ENCODE measurements at regions not wholly inside any gene's neighbourhood (a gene's known extent, or its start where the extent isn't known, plus 50 kb on each side); places are given as distances from the start of the nearest gene placed in this dataset.

DNA sequence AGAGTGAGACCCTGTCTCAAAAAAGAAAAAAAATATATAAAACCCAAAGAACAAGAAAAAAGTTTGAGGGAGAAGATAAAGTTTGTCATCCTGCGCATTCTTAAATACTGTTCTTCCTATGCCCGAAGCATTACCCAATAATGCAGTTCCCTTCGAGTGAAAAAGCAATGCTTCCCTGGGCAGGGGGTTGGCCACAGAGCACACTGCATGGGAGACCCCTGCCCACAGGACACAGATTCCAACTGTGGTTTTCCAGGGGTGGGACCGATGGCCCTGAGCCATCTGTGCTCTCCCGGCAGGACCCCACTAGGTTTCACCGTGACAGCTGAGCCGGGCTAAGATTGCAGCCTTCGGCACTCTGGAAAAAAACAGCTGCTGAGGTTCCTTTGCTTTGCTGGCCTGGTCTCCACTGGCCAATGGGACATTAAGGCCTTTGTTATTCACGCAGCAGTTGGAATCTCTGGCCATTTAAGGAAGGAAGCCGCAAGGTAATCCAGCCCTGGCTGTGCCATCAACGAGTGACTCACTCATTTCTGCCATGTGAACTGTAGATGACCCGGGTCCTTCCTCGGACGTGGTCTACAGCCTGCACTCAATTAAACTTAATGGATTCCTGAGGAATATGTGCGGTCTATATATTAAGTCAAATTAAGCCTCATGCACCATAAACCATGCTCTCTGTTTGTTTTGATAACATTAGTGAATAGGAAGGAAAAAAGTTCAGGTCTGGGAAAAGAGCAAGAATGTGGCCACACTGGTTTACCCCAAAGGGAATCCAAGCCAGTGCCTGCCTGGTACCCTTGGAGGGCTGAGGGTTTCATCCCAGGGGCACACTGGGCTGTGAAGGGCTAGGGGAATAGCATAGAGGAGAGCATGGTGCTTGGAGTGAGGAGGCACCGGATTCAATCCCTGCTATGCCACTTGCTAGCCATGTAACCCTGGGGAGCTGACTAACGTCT, 163.2 kb downstream of the ZBTB18 start:
- no peaks in the 10 kb centered on the region for H3K36me3 ChIP-seq (replicated peaks in 1 of 2; ENCODE audit: control insufficient read depth in 1 of 2, insufficient read depth in 2 of 2, low read length in 2 of 2)
- H3K27ac ChIP-seq (ENCODE audit: low read depth in 1 of 2, low read length in 2 of 2) = peak overlapping the region in 1 of 2 donors; percentile 29
- no peaks in the 10 kb centered on the region for H3K79me2 ChIP-seq (ENCODE audit: insufficient read depth, low read length)
- Mint-ChIP-seq H3K4me1 (peaks cover 18% of the 10 kb centered on the region), H3K27me3 (ENCODE audit: low read depth in 3 of 3) (peaks cover 0 to under 1% (median 0%) of the 10 kb centered on the region in 3 donors), H3K9me3 (peaks cover 0 to 6% (median 3%) of the 10 kb centered on the region in 7 donors), H3K36me3 (peaks cover 0 to 3% of the 10 kb centered on the region in 2 donors), H3K4me3 (peak overlapping the region in 1 of 2 donors; percentile 42), H3K27ac (peak overlapping the region in 5 of 7 donors; percentile 42 to 89 (median 77))
- TF ChIP-seq, protein P1, sequence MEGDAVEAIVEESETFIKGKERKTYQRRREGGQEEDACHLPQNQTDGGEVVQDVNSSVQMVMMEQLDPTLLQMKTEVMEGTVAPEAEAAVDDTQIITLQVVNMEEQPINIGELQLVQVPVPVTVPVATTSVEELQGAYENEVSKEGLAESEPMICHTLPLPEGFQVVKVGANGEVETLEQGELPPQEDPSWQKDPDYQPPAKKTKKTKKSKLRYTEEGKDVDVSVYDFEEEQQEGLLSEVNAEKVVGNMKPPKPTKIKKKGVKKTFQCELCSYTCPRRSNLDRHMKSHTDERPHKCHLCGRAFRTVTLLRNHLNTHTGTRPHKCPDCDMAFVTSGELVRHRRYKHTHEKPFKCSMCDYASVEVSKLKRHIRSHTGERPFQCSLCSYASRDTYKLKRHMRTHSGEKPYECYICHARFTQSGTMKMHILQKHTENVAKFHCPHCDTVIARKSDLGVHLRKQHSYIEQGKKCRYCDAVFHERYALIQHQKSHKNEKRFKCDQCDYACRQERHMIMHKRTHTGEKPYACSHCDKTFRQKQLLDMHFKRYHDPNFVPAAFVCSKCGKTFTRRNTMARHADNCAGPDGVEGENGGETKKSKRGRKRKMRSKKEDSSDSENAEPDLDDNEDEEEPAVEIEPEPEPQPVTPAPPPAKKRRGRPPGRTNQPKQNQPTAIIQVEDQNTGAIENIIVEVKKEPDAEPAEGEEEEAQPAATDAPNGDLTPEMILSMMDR (IDR thresholded peaks at IDR 0.05) = no peak
- peak overlapping the region; percentile 42 for H3K4me2 ChIP-seq (replicated peaks; ENCODE audit: extremely low read depth, low read length, poor library complexity, severe bottlenecking)
- H3K9ac ChIP-seq (ENCODE audit: insufficient read depth, low read length, poor library complexity, severe bottlenecking) = no peak overlapping the region
- H4K20me1 ChIP-seq (ENCODE audit: insufficient read depth, low read length) = no peaks in the 10 kb centered on the region
- H2AFZ ChIP-seq (ENCODE audit: insufficient read depth, low read depth, low read length, poor library complexity, severe bottlenecking) = no peak overlapping the region
- peak; percentile 66 to 83 (median 77) for DNase-seq
- H3K4me1 ChIP-seq (ENCODE audit: control insufficient read depth in 1 of 2, insufficient read depth in 2 of 2, low read length in 2 of 2) = peaks cover 19 to 24% of the 10 kb centered on the region in 2 donors
- H3K9me3 ChIP-seq (replicated peaks in 1 of 2; ENCODE audit: control insufficient read depth in 1 of 2, insufficient read depth in 1 of 2, low read length in 2 of 2) = no peaks in the 10 kb centered on the region
- H3K27me3 ChIP-seq (ENCODE audit: control insufficient read depth in 2 of 2, insufficient read depth in 2 of 2, low read length in 2 of 2) = no peaks in the 10 kb centered on the region
- no peak overlapping the region for H3K4me3 ChIP-seq (replicated peaks in 1 of 3; ENCODE audit: low read depth in 2 of 3, low read length in 3 of 3)
- intact Hi-C loops (cut with micrococcal nuclease) = no loop called here
- WGBS (ENCODE audit: insufficient coverage) = 82% methylated on average over 8 of the region's 17 CpGs

DNA sequence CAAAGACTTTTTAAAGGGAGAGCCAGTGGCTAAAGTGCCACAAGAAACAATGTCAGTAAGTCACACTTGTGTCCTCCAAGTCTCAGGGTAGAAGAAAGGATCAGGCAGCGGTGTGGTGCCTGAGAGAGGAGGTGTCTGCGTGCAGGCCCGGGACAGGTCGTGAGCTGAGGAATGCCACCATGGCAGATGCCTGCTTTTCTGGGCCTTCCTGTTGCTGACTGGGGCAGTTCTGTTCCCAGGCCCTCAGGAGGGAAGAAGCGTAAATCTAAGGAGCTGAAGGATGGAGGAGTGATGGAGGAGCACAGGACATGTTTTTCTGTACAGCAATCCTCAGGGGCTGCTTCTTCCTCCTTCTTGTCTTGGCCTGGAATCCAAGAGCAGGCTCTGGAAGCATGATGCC, 165.8 kb downstream of the ZBTB18 start:
- Mint-ChIP-seq H3K4me3 (no peak overlapping the region), H3K27me3 (ENCODE audit: low read depth in 3 of 3) (peaks cover 0 to 2% (median 0%) of the 10 kb centered on the region in 3 donors), H3K9me3 (peaks cover 0 to 6% (median 3%) of the 10 kb centered on the region in 7 donors), H3K27ac (peak overlapping the region in 1 of 7 donors; percentile 55), H3K4me1 (peaks cover 17% of the 10 kb centered on the region), H3K36me3 (peaks cover 0 to 3% of the 10 kb centered on the region in 2 donors)
- Histone ChIP-seq H3K4me2 (replicated peaks; ENCODE audit: extremely low read depth, low read length, poor library complexity, severe bottlenecking) (no peak overlapping the region), H3K27me3 (ENCODE audit: control insufficient read depth in 2 of 2, insufficient read depth in 2 of 2, low read length in 2 of 2) (no peaks in the 10 kb centered on the region), H3K9me3 (replicated peaks in 1 of 2; ENCODE audit: control insufficient read depth in 1 of 2, insufficient read depth in 1 of 2, low read length in 2 of 2) (no peaks in the 10 kb centered on the region), H3K4me3 (replicated peaks in 1 of 3; ENCODE audit: low read depth in 2 of 3, low read length in 3 of 3) (no peak overlapping the region), H2AFZ (ENCODE audit: insufficient read depth, low read depth, low read length, poor library complexity, severe bottlenecking) (no peak overlapping the region), H3K9ac (ENCODE audit: insufficient read depth, low read length, poor library complexity, severe bottlenecking) (no peak overlapping the region), H3K79me2 (ENCODE audit: insufficient read depth, low read length) (no peaks in the 10 kb centered on the region), H4K20me1 (ENCODE audit: insufficient read depth, low read length) (no peaks in the 10 kb centered on the region), H3K4me1 (ENCODE audit: control insufficient read depth in 1 of 2, insufficient read depth in 2 of 2, low read length in 2 of 2) (peaks cover 11 to 15% of the 10 kb centered on the region in 2 donors), H3K27ac (ENCODE audit: low read depth in 1 of 2, low read length in 2 of 2) (no peak overlapping the region), H3K36me3 (replicated peaks in 1 of 2; ENCODE audit: control insufficient read depth in 1 of 2, insufficient read depth in 2 of 2, low read length in 2 of 2) (no peaks in the 10 kb centered on the region)
- no peak for DNase-seq
- intact Hi-C loops (cut with micrococcal nuclease) = loop anchor here in 1 of 2 donors (5.0 kb wide), 1 partner anchor 35 kb away; no protein-coding TSS in a partner anchor
- 94% methylated on average over 5 of the region's 5 CpGs for WGBS (ENCODE audit: insufficient coverage)
- TF ChIP-seq, protein P1 (IDR thresholded peaks at IDR 0.05) = no peak

All from CD14-positive monocyte (primary cell).